GM19324 (cell line): ENCODE measurements at regions not wholly inside any gene's neighbourhood (a gene's known extent, or its start where the extent isn't known, plus 50 kb on each side); places are given as distances from the start of the nearest gene placed in this dataset.

Source experiments
- ATAC-seq: cut with Tn5 transposase; IDR thresholded peaks from one replicate; pipeline ENCODE4 v1.9.1; 2021; ENCODE audit warnings: mild to moderate bottlenecking, moderate library complexity; ENCODE audit not compliant: unreplicated experiment, low FRiP score

DNA sequence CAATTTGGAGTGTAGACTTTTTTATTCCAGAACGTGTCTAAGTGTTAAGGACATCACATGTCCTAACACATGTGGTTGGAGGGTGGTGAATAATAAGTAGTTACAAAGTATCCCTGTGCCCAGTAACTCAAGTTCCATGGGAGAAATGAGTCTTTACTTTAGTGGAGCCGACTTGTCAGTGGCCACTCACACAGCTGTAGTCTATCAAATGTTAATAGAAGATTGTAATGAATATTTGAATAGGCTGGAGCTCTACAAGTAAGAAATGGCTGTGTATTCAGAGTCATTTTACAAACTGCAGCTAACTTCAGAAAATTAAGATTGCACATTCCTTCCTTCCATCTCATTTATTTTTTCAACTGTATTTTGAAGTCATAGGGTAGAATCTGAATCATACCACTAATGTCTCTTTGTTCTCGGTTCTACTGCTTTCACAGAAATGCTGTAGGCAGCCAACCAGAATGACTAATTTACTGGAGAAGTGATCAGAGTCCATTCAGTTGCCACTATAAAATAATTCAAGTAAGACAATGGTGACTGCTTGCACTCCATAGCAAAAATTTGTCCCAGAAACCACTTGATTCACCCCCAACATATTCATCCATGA lies 394.8 kb downstream of the NR2F1-AS1 start:
- no peak for ATAC-seq

DNA sequence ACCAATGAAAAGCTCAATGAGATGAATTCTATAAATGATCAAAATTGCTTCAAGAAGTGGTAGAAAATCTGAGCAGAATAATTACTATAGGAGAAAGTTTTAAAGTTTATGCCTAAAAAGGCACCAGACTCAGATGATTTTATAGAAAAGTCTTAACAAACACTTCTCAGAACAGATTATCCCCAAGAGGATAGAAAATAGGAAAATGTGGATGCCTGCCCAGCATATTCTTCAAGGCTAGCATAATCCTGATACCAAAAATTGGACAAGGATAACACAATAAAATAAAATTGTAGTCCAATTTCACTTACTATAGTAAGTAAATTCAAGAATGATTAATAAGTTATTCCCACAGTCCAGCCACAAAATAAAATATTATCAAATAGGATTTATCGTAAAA lies 397.0 kb downstream of the NR2F1-AS1 start:
- ATAC-seq, result no peak

DNA sequence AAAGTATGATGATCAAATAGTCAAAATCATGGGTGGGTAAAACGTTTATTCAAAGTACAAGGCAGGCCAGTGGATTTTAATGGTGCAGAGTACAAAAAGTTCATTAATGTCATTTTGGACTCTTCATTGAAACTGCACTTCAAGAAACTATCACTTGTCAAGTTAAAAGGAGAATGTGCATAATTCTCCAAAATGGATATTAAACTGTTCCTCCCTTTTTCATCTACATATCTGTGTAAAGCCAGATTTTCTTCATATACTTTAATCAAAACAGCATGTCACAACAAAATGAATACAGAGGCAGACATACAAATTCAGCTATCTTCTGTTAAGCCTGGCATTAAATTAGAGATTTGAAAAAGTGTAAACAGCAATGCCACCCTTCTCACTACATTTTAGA lies 401.6 kb downstream of the NR2F1-AS1 start:
- ATAC-seq, result no peak

DNA sequence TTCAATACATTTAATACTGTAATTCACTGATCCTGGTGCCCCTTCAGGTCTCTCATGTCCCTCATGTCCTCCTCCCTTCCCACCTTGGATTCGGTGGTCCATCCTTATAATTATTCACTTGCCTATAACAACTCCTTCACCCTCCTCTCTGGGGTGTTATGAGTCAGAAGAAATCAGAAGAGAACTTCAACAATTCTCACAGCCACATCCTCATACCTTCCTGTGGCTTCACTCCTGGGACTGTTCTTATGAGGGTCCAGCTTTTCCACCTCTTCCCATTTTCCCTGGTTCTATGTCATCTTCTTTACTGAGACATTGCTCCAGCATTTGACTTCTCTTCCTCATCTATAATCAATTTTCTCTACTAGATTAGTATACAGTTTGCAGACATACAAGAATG lies 406.1 kb downstream of the NR2F1-AS1 start:
- no peak for ATAC-seq

DNA sequence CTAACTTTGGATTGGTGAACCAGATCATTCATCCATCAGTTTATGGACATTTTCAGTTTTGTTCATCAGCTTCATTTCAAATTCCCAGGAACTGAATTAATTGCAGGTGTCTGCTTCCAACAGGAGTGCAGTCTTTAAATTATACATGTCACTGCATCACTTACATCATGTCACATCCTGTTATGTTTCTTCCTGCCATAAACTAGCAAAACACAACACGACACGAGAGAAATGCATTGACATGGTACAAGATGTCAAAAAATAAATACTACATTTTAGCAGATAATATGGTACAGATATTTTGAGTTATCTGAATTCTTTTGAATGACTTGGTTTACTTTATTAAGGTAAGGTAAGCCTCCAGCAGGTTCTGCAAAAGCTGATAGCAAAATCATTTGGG lies 415.5 kb downstream of the NR2F1-AS1 start:
- no peak for ATAC-seq

DNA sequence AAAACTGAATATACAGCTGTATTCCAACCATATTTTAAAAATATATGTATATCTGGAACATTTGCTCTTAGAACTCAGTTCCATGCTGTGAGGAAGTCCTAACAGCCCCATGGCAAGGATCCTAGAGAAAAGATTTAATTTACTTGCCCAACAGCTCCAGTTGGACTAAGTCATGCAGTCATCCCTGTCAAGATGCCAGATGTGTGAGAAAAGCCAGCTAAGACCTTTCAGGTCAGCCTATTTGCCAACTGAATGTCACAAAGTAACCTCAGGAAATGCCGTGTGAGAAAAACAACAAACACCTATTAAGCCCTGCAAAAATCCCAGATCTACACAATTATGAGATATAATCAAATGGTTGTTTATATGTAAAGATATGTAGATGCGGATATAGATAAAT lies 416.3 kb downstream of the NR2F1-AS1 start:
- ATAC-seq, result no peak

DNA sequence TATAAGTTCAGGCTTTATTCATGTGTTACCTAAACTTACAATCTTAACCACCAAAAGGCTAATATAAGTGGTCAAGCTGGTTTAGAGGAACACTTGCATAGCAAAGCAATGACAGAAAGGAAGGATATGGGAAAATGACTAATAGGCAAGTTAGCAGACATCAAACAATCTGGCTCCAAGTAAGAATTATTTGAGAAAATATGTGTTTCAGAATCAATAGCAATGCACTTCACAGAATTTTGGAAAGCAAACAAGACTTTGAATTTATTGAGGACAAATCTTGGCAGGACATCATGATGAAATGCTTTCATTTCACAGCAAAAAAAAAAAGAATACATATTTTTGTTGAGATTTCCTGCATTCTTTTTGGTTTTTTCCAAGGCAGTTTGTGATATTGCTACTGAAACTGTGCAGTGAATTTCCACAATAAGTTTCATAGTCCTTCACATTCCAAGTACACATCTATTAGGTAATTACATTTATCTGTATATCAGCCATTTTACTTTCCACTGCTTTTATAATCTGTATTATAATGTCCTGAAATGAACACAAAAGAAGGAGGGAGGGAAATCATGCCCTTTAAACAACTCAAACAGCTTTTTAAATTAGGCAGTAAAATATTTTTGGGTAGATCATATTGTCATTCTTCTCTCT lies 417.9 kb downstream of the NR2F1-AS1 start:
- no peak for ATAC-seq

DNA sequence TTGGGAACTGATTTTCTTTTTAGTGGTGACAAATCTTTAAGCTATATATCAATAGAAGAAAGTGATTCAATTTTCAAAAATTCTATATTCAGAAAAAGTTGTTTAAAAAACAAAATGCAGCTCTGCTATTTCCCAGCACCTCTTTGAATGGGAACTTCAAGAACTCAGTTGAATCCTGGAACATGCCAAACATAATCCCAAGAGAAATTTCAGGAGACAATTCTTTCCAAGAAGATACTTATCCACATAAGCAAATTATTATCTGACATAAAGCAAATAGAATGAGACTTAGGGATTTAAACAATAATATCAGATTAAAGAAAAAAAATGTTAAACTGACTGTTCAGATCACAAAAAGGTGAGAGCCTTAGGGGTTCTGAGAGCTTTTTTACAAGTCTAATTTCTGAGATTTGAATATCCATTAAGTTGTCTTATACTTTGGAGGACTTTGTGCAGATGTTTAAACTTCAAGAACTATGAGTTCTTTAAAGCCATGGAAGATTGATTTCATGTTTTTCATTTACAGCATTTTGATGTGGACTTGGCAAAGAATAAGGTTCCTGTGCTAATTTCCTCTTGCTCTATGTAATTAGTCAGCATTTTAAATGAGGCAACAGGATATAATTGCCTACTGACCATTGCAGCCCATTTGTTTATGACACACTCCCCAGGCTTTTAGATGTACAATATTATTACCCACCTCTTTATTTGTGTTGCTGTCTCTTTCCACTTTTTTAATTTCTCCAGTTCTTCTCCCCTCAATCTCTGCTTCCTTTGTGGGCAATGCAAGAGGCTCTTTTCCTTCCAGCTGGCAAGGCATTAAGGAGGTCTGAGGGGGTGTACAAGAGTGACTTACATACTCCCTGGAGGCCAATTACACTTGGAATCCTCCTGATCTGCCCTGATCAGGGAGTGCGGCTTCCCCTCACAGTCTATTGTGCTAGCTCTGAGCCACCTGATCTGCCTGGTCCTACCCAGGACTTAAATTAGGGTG lies 419.1 kb downstream of the NR2F1-AS1 start:
- no peak for ATAC-seq

DNA sequence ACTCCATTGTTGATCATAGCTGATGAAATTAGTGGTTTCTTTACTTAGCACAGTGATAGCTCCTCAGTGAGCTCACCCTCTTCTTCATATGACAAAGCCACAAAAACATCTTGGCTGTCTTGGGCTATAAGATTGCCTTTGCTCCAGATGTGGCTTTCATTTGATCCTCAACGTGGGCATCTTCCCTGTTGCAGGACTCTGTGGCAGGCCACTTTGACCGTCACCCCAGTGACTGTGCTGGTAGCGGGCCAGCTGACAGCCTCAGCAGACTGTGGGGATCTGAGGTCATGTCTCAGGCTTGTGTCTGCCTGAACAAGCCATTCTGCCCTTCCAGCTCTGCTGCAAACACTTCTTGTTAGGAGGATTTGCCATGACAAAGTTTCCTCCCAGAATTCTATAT lies 422.2 kb downstream of the NR2F1-AS1 start:
- ATAC-seq, result no peak

DNA sequence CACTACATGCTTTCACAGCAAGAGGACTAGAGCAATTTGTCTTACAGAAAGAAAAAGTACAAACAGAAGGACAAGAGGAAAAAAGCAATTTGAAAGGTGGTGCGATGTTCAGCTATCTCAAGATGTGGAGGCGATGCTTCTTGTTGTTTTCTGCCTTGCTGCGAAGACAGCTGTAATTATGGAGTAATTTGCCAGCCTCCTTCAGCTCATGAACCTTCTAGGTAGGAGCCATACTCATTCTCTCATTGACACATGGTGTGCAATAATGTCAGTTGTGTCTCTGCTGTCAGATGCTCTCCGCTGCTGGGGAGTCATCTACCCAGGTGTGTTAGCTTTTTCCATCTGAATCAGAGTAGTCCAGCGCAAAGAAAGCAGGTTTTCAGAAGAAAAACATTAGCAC lies 424.5 kb downstream of the NR2F1-AS1 start:
- no peak for ATAC-seq

DNA sequence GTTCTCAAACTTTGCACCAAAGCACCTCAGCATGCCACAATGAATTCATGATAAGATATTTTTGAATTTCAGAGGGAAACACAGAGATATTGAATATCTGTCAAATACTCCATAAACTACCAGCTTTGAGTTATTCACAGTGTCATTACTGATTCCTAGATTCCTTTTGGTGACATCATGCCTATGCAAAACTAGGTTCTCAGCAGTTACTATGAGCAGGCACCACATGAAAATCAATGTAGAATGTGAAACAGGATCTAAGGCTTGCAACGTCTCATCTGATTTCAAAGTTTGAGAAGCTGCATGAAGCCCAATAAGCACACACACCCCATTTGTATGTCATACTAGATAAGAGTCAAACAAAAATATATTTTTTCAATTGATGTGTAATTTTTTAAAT lies 426.5 kb downstream of the NR2F1-AS1 start:
- ATAC-seq, result no peak

DNA sequence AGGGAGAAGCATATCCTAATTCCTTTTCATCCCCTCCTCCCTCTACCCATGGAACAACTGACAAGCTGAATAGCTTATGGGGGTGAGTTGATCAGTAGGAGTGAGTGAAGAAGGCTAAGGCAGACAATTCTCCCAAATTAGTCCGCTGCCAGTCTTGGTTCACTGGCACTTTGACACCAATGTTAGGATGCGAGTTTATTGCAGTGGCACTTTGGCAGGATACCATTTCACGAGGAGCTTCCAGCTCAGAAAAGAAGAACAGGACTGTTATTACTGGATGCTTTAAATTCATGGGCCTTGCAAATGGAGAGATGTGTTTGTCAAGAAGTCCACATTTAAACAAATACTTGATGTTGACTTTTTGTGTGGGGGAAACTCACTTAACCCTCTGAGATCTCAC lies 427.6 kb downstream of the NR2F1-AS1 start:
- ATAC-seq, result no peak

DNA sequence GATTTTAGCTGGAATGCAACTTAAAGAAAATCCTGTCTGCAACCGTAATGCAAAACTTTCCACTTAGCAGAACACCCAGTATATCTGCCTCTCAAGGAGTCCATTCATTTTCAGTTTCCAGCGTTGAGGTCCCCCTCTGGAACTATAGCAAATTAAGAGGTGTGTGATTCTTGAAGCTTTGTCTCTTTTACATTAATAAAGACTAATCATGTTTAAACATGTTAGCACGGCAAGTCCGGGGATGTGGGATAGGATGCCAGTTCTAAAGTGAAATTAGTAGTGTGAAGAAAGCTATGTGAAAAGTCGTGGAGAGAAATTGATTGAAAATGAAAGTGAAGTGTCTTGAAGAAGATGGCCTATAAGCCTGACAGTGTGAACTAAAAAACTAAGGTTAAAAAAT lies 429.1 kb downstream of the NR2F1-AS1 start:
- no peak for ATAC-seq

DNA sequence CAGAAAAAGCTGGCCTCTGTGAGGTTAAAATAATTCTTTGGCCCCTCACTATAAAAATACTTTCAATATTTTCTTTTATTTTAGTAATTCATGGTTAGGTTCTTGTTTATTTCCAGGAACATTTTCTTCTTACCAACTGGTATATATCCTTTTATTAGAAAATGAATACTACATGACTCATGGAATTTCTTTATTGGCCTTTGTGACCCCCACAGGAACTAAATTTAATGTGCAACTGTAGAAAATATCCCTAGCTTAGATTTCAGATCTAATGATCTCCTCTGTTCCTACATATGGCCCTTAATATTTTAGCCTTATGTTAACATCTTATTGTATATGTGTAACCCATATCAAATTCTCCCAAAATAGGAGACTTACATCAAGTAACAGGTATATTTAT lies 429.9 kb downstream of the NR2F1-AS1 start:
- no peak for ATAC-seq

DNA sequence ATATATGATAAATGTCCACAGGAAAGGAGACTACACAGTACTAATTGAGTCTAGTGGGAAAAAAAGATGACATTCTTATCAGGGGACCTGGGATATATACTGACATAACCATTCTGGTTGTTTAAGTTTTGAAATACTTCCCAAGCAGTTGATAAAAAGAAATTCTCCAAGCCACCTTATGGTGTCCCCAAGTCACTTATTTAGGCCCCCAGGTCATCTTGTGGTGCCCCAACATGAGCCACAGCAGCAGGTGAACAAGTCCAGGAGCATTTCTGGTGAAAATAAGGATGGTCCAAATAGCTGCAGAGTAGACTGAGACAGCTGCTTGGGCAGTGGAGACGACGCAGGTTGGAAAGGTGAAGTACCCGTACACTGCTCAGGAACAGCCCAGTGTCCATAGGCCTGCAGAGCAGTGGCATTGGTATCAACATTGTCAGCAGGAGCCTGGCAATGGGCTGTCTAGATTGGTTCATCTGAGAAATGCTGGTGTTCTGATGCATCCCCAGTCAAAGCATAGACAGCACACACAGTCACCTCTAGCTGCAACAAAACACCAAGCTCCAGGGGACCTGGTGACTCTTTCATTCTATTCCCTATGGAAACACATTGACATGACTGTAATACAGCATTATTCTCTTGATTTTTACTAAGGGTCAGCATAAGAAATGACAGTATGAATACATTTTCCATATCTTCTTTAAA lies 430.6 kb downstream of the NR2F1-AS1 start:
- ATAC-seq, result no peak

DNA sequence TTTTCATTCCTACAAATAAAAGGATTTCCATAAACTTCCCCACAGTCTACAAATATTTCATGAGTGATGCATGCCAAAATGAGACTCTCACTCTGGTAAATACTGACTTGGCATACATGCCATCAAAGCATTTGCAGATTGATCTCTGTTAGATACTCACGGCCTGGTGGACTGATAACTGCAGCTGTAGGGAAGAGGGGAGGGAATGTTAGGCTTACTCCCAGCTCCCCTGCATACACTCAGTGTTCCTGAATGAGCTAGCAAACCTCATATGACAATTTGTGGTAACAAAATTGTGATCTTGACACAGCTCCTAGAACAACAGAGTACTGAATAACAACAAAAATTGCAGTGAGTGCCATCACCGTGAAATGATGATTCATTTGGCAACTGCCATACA lies 435.3 kb downstream of the NR2F1-AS1 start:
- no peak for ATAC-seq

DNA sequence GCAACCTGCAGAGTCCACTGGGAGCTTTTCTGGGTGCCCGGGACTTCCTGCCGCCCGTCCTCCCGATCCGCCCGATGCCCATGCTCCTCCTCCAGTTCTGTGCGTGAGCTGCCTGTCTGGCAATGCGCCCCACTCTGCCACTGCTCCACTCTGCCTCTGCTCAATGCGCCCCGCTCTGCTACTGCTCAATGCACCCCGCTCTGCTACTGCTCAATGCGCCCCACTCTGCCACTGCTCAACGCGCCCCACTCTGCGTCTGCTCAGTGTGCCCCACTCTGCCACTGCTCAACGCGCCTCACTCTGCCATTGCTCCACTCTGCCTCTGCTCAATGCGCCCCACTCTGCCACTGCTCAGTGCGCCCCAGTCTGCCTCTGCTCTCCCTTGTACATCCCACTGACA lies 436.0 kb downstream of the NR2F1-AS1 start:
- ATAC-seq, result no peak

DNA sequence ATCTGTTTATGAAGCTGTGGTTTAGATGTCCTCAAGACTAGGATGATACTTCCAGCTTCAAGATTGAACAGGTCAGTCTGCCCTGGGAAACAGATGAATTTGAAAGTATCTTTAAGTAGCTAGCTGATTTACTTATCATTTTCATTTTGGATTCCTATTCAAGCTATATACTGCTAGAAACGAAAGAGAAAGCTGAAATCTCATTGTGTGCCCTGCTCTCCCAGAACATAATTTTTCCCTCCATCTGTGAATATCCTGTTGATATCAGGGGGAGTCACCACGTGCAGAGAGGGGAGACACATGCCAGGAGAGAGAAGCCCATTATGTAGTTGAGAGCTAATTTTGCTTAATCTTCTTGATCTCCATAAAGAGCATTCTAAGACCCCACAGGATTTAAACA lies 439.1 kb downstream of the NR2F1-AS1 start:
- no peak for ATAC-seq

DNA sequence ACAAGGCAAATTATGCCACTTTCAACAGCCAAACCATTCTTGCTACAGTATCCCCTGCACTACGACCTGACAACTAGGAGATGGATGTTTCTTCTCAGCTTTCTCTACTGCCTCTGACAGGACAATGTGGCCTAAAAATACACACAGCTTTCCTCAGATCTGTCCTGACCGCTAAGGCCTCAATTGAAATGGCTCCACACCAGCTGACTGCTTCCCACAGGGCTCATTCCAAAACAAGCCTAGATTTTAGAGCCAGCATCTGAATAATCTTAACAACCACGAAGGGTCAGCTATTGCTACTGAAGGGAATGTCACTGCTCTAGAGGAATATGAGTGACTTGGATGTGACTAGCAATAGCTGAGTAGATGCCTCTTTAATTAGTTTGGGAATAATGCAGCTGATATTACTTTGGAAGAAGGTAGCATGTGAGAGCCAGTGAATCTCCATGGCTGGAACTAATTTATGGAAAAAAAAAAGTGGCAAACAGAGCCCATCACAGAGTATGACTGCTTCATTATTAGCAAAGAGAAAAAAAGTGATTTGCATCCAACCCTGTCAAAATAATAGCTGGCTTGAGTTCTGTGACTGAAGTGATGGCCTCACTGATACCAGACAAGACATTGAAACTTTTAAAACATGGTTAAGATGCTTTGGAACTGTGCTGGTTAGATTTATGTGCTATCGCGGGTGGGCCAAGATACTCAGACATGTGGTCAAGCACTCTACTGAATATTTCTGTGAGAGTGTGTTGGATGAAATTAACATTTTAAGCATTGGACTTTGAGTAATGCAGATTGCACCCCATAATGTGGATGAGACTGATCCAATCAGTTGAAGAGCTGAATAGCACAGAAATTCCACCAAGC lies 450.2 kb downstream of the NR2F1-AS1 start:
- no peak for ATAC-seq

DNA sequence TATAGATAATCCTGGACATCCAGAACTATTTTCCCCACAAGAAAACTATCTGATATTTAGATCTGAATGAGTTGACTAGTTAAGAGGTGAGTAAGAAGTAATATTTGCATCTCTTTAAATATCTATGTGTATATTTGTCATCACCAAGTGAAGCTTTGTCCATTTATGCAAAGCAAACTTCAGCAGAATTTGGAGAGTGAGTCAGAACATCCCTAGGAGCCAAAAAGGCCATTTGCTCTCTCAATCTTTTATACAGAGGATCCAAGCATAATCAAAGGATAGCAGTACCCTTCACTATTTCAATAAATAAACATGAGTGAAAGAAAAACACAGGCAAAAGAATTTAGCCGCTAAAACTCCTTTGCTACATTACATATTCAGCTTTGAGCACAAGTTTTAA lies 454.4 kb downstream of the NR2F1-AS1 start:
- no peak for ATAC-seq
